H9 (cell line): ENCODE measurements at regions not wholly inside any gene's neighbourhood (a gene's known extent, or its start where the extent isn't known, plus 50 kb on each side); places are given as distances from the start of the nearest gene placed in this dataset.

Experiments
- DNase-seq: peaks from one replicate; pipeline ENCODE4 v3.0.0-alpha.2; 2017
- H2AFZ ChIP-seq: one replicate; pipeline ENCODE4 v1.6.1; 2013; ENCODE audit warnings: mild to moderate bottlenecking, low read length, control low read depth, moderate library complexity
- H2AK5ac ChIP-seq: 2 replicates; pipeline ENCODE4 v1.6.1; 2013; ENCODE audit warnings: low read length, control low read depth, mixed read lengths; ENCODE audit not compliant: insufficient read length
- H2BK120ac ChIP-seq: one replicate; pipeline ENCODE4 v1.6.1; 2013; ENCODE audit warnings: low read depth, mild to moderate bottlenecking, low read length, control low read depth, inconsistent platforms; ENCODE audit not compliant: poor library complexity, severe bottlenecking
- H2BK12ac ChIP-seq: 2 replicates; pipeline ENCODE4 v1.6.1; 2013; ENCODE audit warnings: low read length, control low read depth, mixed read lengths, low read depth; ENCODE audit not compliant: insufficient read length
- H2BK15ac ChIP-seq: 2 replicates; pipeline ENCODE4 v1.6.1; 2013; ENCODE audit warnings: low read depth, low read length, control low read depth
- H2BK20ac ChIP-seq: one replicate; pipeline ENCODE4 v1.6.1; 2013; ENCODE audit warnings: low read depth, mild to moderate bottlenecking, low read length, control low read depth, inconsistent platforms; ENCODE audit not compliant: poor library complexity, severe bottlenecking
- H2BK5ac ChIP-seq: 2 replicates; pipeline ENCODE4 v1.6.1; 2013; ENCODE audit warnings: low read length, control low read depth, mixed read lengths; ENCODE audit not compliant: insufficient read length
- H3K14ac ChIP-seq: 2 replicates; pipeline ENCODE4 v1.6.1; 2013; ENCODE audit warnings: low read length, control low read depth; ENCODE audit not compliant: insufficient read depth
- H3K18ac ChIP-seq: 2 replicates; pipeline ENCODE4 v1.6.1; 2013; ENCODE audit warnings: low read depth, mild to moderate bottlenecking, mixed read lengths, low read length, control low read depth; ENCODE audit not compliant: insufficient read length
- H3K23ac ChIP-seq: 2 replicates; pipeline ENCODE4 v1.6.1; 2013; ENCODE audit warnings: low read length, control low read depth, mixed read lengths, low read depth; ENCODE audit not compliant: insufficient read length
- H3K23me2 ChIP-seq: 2 replicates; pipeline ENCODE4 v1.6.1; 2013; ENCODE audit warnings: low read depth, mild to moderate bottlenecking, mixed read lengths, low read length, control low read depth; ENCODE audit not compliant: insufficient read length, poor library complexity, severe bottlenecking
- H3K27ac ChIP-seq: 2 replicates; pipeline ENCODE4 v1.5.1; 2013; ENCODE audit warnings: low read length, control low read depth, mixed read lengths, low read depth; ENCODE audit not compliant: insufficient read length
- H3K27me3 ChIP-seq: 2 replicates; pipeline ENCODE4 v1.6.1; 2013; ENCODE audit warnings: low read length, control low read depth, inconsistent platforms; ENCODE audit not compliant: insufficient read depth
- H3K4ac ChIP-seq: 2 replicates; pipeline ENCODE4 v1.6.1; 2013; ENCODE audit warnings: low read depth, mild to moderate bottlenecking, control low read depth, inconsistent platforms, low read length, moderate library complexity
- H3K4me1 ChIP-seq: 2 replicates; pipeline ENCODE4 v1.6.1; 2013; ENCODE audit warnings: low read length, control low read depth, inconsistent platforms; ENCODE audit not compliant: insufficient read depth
- H3K4me2 ChIP-seq: 2 replicates; pipeline ENCODE4 v1.6.1; 2013; ENCODE audit warnings: low read length, control low read depth, mixed read lengths; ENCODE audit not compliant: insufficient read length, insufficient read depth
- H3K56ac ChIP-seq: 2 replicates; pipeline ENCODE4 v1.6.1; 2013; ENCODE audit warnings: low read depth, mild to moderate bottlenecking, mixed read lengths, low read length, control low read depth; ENCODE audit not compliant: insufficient read length
- H3K79me1 ChIP-seq: 2 replicates; pipeline ENCODE4 v1.6.1; 2013; ENCODE audit warnings: low read depth, mild to moderate bottlenecking, moderate library complexity, low read length, control low read depth, inconsistent platforms; ENCODE audit not compliant: insufficient read depth, poor library complexity, severe bottlenecking
- H3K79me2 ChIP-seq: 2 replicates; pipeline ENCODE4 v1.6.1; 2013; ENCODE audit warnings: low read length, control low read depth, inconsistent platforms; ENCODE audit not compliant: insufficient read depth
- H3K9ac ChIP-seq: 2 replicates; pipeline ENCODE4 v1.6.1; 2013; ENCODE audit warnings: low read length, control low read depth, mixed read lengths; ENCODE audit not compliant: insufficient read length; ENCODE audit errors: extremely low read depth
- H3K9me3 ChIP-seq: one replicate; pipeline ENCODE4 v1.6.1; 2013; ENCODE audit warnings: low read depth, low read length, inconsistent platforms; ENCODE audit not compliant: control insufficient read depth
- H3T11ph ChIP-seq: one replicate; pipeline ENCODE4 v1.6.1; 2013; ENCODE audit warnings: mild to moderate bottlenecking, low read length, control low read depth, inconsistent platforms
- H4K20me1 ChIP-seq: one replicate; pipeline ENCODE4 v1.6.1; 2013; ENCODE audit not compliant: control insufficient read depth, insufficient read length, insufficient read depth
- H4K5ac ChIP-seq: 2 replicates; pipeline ENCODE4 v1.6.1; 2013; ENCODE audit warnings: low read depth, mild to moderate bottlenecking, mixed read lengths, low read length, control low read depth; ENCODE audit not compliant: insufficient read length
- H4K8ac ChIP-seq: replicated peaks from 2 replicates; pipeline ENCODE4 v1.6.1; 2013; ENCODE audit warnings: low read length, control low read depth, mixed read lengths, low read depth; ENCODE audit not compliant: insufficient read length
- H4K91ac ChIP-seq: 2 replicates; pipeline ENCODE4 v1.6.1; 2013; ENCODE audit warnings: low read depth, mild to moderate bottlenecking, moderate library complexity, mixed read lengths, low read length, control low read depth; ENCODE audit not compliant: insufficient read length
- H3K27ac Mint-ChIP-seq, 3 experiments: 2 replicates in 2 of 3; 3 replicates in 1 of 3; pipeline ENCODE4 v1.8.0; 2020 to 2021; ENCODE audit warnings: mixed read lengths in 3 of 3, mild to moderate bottlenecking in 1 of 3, moderate library complexity in 1 of 3
- H3K27me3 Mint-ChIP-seq: 2 replicates; pipeline ENCODE4 v1.8.0; 2021; ENCODE audit warnings: low read depth, mild to moderate bottlenecking, moderate library complexity, mixed read lengths
- H3K36me3 Mint-ChIP-seq, 3 experiments: 2 replicates in 2 of 3; 3 replicates in 1 of 3; pipeline ENCODE4 v1.8.0; 2020 to 2021; ENCODE audit warnings: low read depth in 3 of 3, mixed read lengths in 3 of 3; ENCODE audit not compliant: insufficient read depth in 1 of 3
- H3K4me1 Mint-ChIP-seq, 2 experiments: 2 replicates each; pipeline ENCODE4 v1.8.0; 2020; ENCODE audit warnings: mixed read lengths in 2 of 2
- H3K4me3 Mint-ChIP-seq, 2 experiments: 2 replicates in 1 of 2; 3 replicates in 1 of 2; pipeline ENCODE4 v1.8.0; 2020 to 2021; ENCODE audit warnings: mild to moderate bottlenecking in 2 of 2, mixed read lengths in 2 of 2, moderate library complexity in 1 of 2
- H3K9me3 Mint-ChIP-seq, 2 experiments: 2 replicates in 1 of 2; 3 replicates in 1 of 2; pipeline ENCODE4 v1.8.0; 2020; ENCODE audit warnings: mild to moderate bottlenecking in 2 of 2, mixed read lengths in 2 of 2, moderate library complexity in 1 of 2
- CTCF ChIP-seq: fragments of 200-600 bp; sonication (generic); conservative IDR thresholded peaks from 3 replicates; pipeline ENCODE4 v1.8.0; 2021; ENCODE audit warnings: antibody characterized with exemption, mild to moderate bottlenecking

GRCh38 chr5:90134381-90134780 is 275.2 kb downstream of the CETN3 start:
- Histone ChIP-seq H4K5ac (no peak overlapping the region), H4K8ac (no peak overlapping the region), H3K18ac (no peak overlapping the region), H3K4me2 (no peak overlapping the region), H3K79me2 (no peaks in the 10 kb centered on the region), H3T11ph (no peak overlapping the region), H4K91ac (no peak overlapping the region), H2BK120ac (no peak overlapping the region), H2BK20ac (no peak overlapping the region), H3K9me3 (no peaks in the 10 kb centered on the region), H3K9ac (no peak overlapping the region), H3K14ac (no peak overlapping the region), H3K56ac (no peak overlapping the region), H3K23me2 (no peaks in the 10 kb centered on the region), H2BK15ac (no peak overlapping the region), H3K4ac (no peak overlapping the region), H2BK12ac (no peak overlapping the region), H2BK5ac (no peak overlapping the region), H3K27me3 (no peaks in the 10 kb centered on the region), H3K79me1 (no peaks in the 10 kb centered on the region), H4K20me1 (no peaks in the 10 kb centered on the region), H3K4me1 (no peaks in the 10 kb centered on the region; the same call in 1 of the 2 replicates), H2AK5ac (no peak overlapping the region), H2AFZ (no peak overlapping the region), H3K27ac (no peak overlapping the region), H3K23ac (no peak overlapping the region)
- Mint-ChIP-seq H3K27ac (no peak overlapping the region), H3K4me3 (no peak overlapping the region), H3K27me3 (no peaks in the 10 kb centered on the region), H3K9me3 (no peaks in the 10 kb centered on the region), H3K36me3 (no peaks in the 10 kb centered on the region; a peak in 1 of 7 replicates), H3K4me1 (peaks cover 10% of the 10 kb centered on the region in 2 experiments)
- no peak for TF ChIP-seq CTCF
- no peak for DNase-seq
